GM06990 (cell line): ENCODE measurements at regions not wholly inside any gene's neighbourhood (a gene's known extent, or its start where the extent isn't known, plus 50 kb on each side); places are given as distances from the start of the nearest gene placed in this dataset.

Experiments
- DNase-seq: peaks from one replicate; pipeline ENCODE4 v3.0.0-alpha.2; 2011; ENCODE audit not compliant: insufficient read length; ENCODE audit errors: extremely low read depth
- H3K27me3 ChIP-seq: replicated peaks from 2 replicates; pipeline ENCODE4 v1.6.0; 2011; ENCODE audit warnings: low read length; ENCODE audit not compliant: control insufficient read depth, insufficient read depth
- H3K36me3 ChIP-seq: 2 replicates; pipeline ENCODE4 v1.5.1; 2011; ENCODE audit warnings: low read length; ENCODE audit not compliant: control insufficient read depth, insufficient read depth
- H3K4me3 ChIP-seq: replicated peaks from 2 replicates; pipeline ENCODE4 v1.5.1; 2011; ENCODE audit warnings: low read depth, mild to moderate bottlenecking, control low read depth, low read length
- TF ChIP-seq, protein P1 (sequence below): IDR thresholded peaks from 2 replicates; pipeline ENCODE4 v1.5.1; 2011; ENCODE audit warnings: low read length, control low read depth, mild to moderate bottlenecking, inconsistent platforms; ENCODE audit not compliant: insufficient read depth, poor library complexity, severe bottlenecking

DNA sequence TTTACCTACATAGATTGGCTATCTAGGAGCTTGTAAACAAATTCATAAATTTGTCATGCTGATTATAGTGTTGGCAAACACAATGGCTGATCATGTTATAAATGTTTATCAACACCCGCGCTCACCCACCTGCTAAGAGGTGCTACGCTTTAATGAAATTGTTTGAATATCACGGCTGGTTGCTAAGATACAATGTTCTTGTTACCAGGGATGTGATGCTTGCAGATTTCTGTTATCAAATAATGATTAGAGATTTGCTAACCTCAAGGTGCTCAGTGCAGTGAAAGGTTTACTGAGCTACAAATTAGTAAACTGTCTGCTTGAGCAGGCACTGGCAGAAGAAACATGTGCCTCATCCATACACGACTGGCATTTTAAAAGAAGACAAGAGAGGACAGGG is 160.0 kb upstream of the ZEB2 start:
- DNase-seq = no peak
- H3K27me3 ChIP-seq = no peaks in the 10 kb centered on the region
- TF ChIP-seq, protein P1, sequence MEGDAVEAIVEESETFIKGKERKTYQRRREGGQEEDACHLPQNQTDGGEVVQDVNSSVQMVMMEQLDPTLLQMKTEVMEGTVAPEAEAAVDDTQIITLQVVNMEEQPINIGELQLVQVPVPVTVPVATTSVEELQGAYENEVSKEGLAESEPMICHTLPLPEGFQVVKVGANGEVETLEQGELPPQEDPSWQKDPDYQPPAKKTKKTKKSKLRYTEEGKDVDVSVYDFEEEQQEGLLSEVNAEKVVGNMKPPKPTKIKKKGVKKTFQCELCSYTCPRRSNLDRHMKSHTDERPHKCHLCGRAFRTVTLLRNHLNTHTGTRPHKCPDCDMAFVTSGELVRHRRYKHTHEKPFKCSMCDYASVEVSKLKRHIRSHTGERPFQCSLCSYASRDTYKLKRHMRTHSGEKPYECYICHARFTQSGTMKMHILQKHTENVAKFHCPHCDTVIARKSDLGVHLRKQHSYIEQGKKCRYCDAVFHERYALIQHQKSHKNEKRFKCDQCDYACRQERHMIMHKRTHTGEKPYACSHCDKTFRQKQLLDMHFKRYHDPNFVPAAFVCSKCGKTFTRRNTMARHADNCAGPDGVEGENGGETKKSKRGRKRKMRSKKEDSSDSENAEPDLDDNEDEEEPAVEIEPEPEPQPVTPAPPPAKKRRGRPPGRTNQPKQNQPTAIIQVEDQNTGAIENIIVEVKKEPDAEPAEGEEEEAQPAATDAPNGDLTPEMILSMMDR = no peak
- H3K36me3 ChIP-seq = no peaks in the 10 kb centered on the region
- H3K4me3 ChIP-seq = no peak overlapping the region

DNA sequence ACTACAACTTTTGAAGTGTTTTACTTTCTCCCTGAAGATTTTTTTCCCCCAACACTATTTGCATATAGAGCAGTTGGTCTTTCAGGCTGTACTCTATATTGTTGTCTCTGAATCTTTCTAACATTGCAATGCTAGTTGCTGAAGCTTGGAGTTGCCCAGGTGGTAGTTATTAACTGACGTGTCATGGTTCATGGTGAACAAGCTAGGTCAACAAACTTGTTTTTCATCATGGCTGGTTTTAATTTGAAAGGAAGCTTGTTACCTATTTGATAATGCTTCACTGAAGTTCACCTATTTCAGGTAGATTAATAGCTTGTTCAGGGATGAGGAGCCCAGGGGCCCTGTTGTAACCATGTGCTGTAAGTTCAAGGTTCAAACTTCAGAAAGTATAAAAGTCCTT is 158.8 kb upstream of the ZEB2 start:
- no peak for DNase-seq
- Histone ChIP-seq H3K27me3 (no peaks in the 10 kb centered on the region), H3K36me3 (no peaks in the 10 kb centered on the region), H3K4me3 (no peak overlapping the region)
- TF ChIP-seq, protein P1 = no peak

DNA sequence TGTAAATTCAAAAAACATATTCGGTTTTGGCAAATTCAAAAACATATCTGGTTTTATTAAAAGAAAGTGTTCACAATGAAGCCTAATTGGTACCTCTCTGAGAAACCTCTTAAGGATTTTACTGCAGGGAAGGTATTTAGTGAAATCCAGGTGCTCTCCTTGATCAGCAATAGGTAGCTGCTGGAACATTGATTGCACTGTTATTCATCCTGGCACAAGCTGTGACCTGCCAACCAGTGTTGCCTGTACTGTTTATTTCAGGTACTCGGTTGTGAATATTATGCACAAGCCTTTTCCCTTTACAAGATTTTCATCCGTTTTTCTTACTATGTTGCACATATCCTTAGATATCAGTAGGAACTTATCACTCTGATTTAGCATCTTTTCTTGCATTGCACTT is 155.8 kb upstream of the ZEB2 start:
- Histone ChIP-seq H3K27me3 (no peaks in the 10 kb centered on the region), H3K36me3 (no peaks in the 10 kb centered on the region), H3K4me3 (no peak overlapping the region)
- DNase-seq = no peak
- TF ChIP-seq, protein P1 = no peak

DNA sequence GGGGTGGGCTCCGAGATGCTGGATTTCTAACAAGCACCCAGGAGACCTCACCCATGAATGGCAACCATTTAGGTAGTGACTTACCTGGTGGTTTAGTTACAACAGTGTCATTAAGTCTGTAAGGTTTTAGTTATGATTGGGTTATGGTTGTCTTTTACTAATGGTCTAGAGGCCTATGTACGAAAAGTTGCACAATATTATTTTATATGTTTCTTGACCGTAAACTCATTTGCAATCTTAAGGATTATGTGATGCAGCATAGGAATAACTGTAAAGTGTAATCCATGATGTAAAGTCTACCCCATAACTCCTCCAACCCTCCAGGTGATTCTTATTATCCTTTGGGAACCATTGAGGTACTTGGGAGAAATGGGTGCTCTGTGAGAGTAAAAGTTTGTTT is 155.4 kb upstream of the ZEB2 start:
- Histone ChIP-seq H3K27me3 (no peaks in the 10 kb centered on the region), H3K36me3 (no peaks in the 10 kb centered on the region), H3K4me3 (no peak overlapping the region)
- TF ChIP-seq, protein P1 = no peak
- no peak for DNase-seq

DNA sequence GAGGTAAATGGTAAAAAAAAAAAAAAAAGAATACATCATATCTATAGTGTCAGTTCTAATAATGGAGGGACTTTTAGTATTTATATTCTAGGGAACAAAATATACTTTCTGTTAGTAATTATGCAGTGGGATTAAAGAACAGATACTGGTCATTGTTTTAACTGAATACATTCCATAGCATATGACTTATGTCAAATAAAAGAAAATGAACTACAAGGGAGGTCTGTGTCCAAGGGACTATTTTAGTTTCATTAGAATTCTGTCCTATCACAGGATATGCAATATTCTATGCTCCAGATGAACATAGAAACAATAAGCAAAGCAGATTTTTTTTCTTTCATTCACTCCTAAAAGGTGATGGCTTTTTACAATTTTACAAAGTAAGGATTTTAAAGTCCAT is 154.2 kb upstream of the ZEB2 start:
- no peaks in the 10 kb centered on the region for H3K36me3 ChIP-seq
- H3K4me3 ChIP-seq = no peak overlapping the region
- DNase-seq = no peak
- H3K27me3 ChIP-seq = no peaks in the 10 kb centered on the region
- TF ChIP-seq, protein P1 = no peak

DNA sequence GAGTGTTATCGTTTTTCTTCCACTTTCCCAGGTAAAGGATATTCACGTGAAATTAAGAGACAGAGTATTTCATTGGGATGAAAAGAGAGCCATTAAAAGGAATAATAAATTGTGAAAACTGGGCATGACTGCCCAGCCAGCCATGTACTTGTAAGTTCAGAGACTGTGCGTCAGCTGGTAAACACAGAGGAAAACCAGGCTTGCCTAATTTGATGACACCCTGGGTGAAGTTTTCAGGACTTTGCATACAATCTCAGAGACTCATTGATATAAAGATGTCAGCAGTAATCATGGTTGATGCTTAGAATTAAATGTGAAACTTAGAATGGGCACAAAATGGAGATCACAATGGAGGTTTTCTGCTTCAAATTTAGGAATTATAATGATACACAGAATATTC is 153.5 kb upstream of the ZEB2 start:
- H3K4me3 ChIP-seq = no peak overlapping the region
- H3K27me3 ChIP-seq = no peaks in the 10 kb centered on the region
- no peak for DNase-seq
- H3K36me3 ChIP-seq = no peaks in the 10 kb centered on the region
- TF ChIP-seq, protein P1 = no peak
